GM19328 (cell line): ENCODE measurements at regions not wholly inside any gene's neighbourhood (a gene's known extent, or its start where the extent isn't known, plus 50 kb on each side); places are given as distances from the start of the nearest gene placed in this dataset.

Experiments used
- ATAC-seq: cut with Tn5 transposase; IDR thresholded peaks from one replicate; pipeline ENCODE4 v1.9.1; 2021; ENCODE audit warnings: mild to moderate bottlenecking, moderate library complexity; ENCODE audit not compliant: unreplicated experiment

DNA sequence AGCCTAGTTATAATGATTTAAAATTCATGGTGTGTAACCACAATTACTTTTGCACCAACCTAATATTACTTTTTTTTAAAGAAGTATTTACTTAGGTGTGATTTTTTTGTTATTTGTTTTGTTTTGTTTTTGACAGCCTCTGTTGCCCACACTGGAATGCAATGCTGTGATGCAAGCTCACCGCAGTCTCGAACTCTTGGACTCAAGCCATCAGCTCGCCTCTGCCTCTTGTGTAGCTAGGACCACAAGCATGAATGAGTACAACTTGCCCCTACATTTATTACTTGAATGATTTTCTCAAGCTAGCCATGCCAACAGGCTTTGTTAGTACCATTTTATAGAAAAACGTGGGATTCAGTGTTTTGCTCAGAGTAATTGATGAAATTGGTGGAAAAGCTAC lies 488.8 kb upstream of the CPEB2 start:
- ATAC-seq, result no peak

DNA sequence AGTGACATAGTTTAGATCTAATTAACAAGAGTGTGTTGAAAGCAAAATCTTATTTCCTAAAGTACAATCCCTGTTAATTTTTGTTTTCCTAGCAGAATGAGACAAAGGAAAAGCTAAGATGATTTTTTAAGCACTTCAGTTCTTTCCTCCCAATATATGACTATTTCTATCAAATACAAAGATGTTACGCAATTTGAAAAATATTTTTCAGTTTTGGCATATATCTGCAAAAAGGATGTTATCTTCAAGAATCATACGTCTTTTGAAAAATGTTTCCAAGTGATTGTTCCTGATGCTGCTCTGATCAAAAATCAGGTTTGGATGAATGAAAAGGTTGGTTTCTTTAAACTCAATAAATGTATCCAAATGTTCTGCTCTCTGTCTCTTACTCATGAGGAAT lies 486.7 kb upstream of the CPEB2 start:
- ATAC-seq, result no peak

DNA sequence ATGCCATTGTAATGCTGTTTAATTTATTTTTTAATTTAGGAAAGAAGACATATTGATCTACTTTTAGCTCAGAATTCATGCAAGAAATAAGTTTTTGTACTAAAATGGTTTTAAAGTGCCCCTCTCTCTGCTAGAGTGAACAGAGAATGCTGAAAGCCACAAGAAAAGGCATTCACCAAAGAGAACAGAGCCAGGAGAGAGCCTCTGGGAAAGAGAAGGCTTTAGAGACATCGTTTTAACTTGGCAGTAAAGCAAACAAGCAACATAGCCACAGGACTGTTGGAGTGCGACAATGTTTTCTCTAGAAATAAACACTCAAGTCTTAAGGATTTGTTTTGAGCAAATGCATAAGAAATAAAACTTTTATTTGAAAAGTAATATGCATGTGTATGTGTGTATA lies 484.1 kb upstream of the CPEB2 start:
- no peak for ATAC-seq

DNA sequence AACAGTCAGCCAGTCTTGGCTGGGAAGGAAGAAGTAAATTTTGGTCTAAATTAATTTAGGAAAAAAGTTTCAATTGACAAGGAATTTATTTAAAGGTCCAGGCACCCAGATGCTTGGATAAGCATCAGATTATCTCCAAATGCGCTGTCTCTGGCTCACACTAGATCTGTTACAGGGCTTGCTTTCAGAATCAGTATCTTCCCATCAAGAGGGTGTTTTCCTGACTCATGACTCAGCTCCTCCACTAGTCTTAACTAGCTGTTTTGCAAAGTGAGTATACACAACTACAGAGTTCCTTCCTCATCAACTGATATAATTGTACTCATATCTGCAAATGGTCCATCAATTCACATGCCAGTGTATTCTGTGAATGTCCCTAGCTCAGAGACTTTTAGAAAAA lies 482.1 kb upstream of the CPEB2 start:
- ATAC-seq, result no peak

DNA sequence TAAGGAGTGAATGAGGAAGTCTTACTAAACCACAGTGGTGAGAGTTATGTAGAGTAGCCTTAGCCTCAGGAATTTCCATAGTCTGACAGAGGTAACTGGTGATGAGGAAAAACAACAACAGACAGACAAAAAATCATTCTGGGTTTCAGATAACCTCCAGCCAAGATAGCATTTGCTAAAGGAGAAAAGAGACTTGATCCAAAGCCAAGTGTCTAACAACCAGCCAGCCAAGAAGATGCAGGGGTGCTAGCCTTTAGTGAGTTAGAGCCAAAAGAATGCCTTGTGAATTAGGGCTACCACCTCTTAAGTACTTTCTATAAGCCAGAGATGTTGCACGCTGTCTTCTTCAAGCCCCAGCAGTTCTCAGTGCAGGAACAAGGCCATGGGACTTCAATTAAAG lies 478.0 kb upstream of the CPEB2 start:
- ATAC-seq, result no peak

DNA sequence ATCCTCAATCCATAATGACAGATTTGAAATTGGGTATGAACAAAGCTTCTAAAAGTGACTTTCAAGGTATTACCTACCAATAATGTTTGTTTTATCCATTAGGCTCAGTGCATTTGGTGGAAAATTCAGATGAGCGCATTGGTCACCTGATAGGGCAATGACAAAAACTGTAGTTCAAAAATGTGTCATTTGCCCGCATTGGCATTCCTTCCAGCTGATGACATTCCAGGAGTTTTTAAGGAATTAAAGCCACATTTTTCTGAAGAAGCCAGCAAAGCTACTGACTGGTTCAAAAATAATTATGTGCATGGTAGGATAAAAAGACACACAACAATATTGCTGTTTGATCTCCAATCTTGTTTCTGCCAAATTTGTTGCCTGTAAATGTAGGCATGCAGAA lies 473.4 kb upstream of the CPEB2 start:
- ATAC-seq, result no peak

DNA sequence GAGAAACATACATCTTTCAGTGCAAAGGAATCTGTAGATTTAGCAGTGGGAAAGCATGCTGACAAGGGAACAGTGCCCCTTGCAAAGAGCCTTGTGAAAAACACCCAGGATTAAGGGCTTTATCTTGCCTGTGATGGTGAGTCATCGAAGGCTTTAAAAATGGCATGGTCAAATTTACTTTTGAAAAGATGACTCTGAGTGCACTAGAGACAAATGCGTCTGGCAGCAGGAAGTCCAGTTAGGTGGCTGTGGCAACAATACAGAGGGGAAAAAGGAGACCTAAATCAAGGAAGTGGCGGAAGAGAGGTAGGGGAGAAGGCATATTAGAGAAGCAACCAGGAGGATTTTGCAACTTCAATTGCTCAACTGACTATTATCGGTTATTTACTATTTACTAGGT lies 472.6 kb upstream of the CPEB2 start:
- no peak for ATAC-seq

DNA sequence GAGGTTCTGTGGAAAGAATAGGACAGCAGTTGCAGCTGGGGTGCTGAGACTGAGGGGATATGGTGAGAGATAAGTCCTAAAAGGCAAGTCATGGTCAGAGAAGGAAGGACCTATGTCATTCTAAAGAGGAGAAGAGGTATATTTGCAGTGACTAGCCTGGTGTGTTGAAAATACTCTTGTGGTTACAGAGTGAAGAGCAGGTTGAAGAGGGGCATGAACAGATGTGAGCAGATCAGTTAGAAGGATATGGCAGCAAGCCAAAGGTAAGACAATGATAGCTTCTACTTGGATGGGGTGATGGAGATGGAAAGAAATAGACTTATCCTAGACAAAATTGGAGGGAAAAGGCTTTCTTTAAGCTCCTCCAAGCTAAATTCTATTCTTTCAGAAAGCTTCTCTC lies 469.8 kb upstream of the CPEB2 start:
- no peak for ATAC-seq

DNA sequence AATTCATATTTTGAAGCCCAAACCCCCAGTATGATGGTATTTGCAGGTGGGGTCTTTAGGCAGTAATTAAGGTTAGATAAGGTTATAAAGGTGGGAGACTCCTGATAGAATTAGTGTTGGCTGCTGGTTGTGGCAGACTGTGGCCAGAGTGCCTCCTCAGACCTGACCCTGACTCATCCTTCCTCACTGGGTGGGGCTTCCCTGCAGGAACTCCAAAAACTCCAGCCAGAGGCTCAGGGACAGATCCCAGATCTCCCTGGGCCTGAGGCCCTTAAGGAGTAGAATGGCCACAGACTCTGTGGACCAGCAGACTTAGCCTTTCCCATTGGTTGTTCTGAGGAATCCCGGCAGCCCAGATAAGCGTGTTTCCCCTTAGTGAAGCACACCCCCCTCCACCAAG lies 463.0 kb upstream of the CPEB2 start:
- no peak for ATAC-seq

DNA sequence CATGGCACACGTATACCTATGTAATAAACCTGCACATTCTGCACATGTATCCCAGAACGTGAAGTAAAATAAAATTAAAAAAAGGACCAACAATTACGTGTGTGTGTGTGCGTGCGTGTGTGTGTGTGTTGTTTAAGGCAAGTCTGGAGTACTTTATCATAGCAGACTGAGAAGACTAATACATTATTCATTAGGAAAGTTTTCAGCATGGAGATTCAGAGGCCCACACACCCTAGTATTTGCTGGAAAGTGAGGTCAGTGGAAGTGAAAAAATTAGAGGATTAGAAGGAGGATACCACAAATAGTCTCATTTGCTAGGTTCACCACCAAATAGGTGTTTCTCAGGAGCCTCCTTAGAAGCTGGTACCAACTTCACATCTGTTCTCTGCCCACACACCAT lies 457.1 kb upstream of the CPEB2 start:
- ATAC-seq, result no peak

DNA sequence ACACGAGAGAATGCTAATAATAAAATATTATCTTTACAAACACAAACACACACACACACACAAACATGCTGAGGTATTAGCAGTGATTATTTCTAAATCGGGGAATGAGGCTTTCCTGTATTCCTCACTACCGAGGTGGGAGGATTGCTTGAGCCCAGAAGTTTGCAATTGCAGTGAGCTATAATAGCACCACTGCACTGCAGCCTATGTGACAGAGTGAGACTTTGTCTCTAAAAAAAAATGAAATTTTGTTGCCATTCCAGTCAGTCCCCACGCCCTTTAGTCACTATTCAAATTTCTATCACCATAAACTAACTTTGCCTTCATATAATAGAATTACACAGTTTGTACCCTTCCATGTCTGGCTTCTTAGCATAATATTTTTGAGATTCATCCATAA lies 456.5 kb upstream of the CPEB2 start:
- no peak for ATAC-seq

DNA sequence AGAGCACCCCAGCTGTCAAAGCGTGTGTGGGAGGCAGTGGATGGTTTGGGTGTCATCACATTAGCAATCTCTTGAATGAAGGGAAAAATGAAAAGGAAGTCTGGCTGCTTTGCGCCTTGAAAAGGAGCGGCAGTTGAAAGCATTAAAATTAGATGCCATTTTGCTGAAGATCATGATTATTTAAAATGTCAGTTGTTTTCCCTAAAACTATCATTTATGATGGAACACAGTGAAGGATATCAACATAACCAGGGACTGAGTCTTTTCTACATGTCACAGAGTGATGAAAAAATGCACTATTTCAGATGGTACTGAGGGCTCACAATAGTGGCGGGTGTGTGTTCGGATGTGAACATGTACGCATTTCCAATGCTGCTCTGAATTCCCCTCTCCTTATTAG lies 450.2 kb upstream of the CPEB2 start:
- ATAC-seq, result no peak

DNA sequence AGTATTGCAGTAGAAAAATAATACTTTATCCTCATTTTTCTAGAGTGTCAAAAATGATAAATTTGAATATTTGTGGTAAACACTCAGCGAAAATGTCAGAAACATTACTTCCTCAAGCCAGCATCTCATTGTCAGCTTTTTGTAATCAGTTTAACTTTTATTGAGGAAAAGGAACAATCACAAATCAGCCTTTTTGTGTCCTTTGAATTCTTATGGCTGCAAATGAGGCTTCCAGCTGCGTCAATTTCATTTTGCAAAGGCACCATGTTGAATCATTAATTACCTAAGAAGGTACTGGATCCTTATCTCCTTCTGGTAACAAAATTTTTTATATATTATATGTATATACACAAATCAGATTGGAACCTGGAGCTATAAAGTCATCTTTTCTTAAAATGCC lies 442.6 kb upstream of the CPEB2 start:
- ATAC-seq, result no peak

DNA sequence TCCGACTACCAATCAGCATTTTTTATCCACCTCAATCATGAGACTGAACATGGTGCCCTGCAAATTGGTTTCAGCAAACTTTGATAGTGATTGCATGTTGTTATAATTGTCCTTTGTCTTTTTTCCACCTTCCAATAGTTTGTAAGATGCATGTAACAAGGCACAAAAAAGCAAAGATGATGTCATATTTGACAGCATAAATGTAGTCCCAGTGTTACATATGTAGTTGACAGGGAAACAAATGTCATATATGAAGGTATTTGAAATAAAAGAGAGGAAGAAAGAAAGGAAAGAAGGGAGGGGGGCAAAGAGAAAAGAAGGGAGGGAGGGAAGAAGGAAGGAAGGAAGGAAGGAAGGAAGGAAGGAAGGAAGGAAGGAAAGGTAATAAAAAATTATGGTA lies 441.7 kb upstream of the CPEB2 start:
- ATAC-seq, result no peak

DNA sequence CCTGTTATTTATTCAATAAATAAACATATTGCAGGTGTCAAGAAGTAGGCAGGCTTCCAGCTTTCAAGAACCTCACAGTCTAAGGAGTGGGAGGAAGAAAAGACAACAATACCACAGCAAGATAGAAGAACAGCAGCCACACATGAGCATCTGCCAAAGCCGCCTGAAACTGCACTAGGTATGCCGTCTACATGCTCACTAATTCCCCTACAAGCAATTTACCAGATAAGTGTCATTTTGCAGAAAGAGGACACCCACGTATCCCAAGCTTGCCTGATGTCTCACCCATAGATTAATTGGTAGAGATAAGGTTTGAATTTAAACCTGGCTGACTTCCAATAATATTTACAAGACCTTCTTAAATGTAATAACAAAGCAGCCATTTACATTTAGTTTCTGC lies 439.4 kb upstream of the CPEB2 start:
- ATAC-seq, result no peak

DNA sequence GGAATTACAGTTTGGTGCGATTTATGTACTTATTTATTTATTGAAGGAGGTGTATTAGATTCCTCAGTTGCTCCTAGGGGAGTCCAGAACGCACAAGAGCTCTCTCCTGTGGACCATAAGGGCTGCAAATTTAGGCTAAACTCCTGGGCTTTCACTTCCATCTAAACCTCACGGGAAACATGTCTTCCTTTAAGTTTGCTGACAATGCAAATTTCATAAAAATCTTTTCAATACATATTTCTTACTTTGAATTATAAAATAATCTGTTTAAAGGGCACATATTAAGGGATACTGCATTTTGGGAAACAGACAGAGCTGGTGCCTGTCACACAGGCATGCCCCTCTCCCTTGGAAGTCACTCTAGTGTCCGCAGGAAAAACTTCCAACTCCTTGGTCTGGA lies 438.0 kb upstream of the CPEB2 start:
- no peak for ATAC-seq

DNA sequence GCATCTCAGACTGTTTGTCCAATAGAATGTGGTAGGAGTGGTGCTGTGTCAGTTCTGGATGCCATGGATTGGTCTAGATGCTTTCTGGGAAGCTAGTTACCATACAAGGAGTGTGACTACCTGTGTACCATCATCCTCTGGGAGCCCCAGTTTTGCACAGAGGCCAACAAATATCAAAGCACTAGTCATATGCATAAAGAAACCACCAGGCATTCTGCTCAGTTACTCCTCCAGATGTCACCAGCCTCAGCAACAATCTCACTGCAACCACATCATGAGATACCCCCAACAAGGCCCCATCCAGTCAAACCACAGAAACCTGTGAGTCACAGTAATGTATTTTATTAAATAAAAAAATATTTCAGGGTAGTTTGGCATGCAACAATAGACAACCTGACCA lies 435.8 kb upstream of the CPEB2 start:
- no peak for ATAC-seq

DNA sequence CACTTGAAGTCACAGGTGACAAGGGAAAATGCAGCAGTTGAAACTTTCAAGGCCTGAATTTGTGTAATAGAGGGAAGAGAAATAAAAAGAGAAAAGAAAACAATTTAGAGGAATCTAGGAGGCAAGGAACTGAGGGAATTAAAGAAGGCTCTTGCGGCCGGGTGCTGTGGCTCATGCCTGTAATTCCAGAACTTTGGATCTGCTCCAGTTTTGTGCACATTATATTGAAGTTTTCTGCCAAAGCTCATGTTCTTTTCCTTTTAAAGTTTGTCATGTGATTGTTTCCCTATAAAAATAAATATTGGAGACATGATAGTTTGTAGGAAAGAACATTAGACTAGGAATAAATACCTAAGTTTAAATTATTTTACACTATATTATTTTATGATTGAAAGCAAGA lies 433.9 kb upstream of the CPEB2 start:
- no peak for ATAC-seq

DNA sequence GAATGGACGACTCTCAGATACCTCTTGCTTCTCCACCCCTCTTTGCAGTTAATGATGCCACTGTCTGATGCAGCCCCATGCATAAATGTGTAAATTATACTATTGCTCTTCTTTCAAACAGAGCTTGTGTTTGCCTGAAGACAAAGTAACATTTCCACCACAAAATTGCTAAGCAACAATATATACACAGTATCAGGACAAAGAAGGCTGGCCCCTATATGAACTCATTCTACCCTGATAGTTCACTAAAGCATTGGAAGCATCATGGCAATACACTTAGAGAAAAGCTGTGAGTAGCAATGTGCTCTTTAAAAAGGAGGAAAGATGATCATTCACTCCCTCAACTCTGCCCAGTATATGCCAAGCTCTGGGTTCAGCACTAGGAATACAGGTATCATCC lies 427.0 kb upstream of the CPEB2 start:
- ATAC-seq, result no peak

DNA sequence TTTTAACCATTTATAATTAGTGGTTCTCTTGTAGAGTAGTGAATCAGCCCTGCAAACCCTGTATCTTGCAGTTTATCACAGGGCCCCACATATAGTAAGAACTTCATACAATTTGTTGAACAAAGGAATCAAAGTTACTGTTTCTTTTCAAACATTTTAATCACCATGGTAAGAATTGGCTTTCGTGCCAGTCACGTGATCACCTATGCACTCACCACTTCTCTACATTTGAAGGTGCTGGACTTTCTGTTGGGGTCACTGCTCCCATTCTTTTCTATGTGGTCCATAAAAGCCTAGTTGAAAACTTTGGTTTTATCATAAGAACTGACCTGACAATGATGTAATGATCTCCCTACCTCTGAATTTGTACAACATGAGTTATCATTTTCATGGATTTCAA lies 426.4 kb upstream of the CPEB2 start:
- no peak for ATAC-seq

DNA sequence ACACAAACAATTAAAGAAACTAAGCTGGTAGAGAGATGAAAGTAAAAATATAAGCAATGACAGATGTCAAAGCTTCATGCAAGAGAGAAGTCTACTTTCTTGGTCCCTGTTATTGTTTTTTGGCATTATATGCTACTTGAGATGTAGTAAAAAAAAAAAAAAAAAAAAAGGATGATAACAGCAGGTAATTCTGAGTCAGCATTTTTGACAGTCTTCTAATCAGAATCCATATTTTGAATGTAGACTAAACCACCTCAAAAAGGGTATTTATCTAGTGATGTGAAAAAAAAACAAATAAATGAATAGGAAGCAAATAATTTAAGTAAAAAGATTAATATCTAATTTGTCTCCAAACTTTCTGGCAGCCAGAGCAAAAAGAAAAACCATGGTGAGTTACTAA lies 422.2 kb upstream of the CPEB2 start:
- ATAC-seq, result no peak

DNA sequence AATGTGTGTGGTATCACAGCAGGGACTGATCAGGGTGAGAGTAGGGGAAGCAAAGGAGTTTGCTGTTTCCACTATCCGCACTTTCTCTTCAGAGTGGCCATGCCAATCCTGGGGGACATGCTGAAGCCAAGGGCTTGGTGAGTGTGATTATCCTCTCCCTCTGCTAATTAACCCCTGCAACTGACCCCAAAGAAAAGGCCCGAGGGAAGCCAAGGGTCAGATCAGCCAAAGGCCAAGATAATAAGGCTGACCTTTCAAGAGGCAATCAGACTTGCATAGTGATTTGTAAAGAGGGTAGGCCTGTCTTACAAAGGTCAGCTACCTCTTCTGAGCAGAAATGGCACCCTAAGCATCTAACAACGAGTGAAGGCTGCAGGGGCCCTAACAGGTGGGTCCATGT lies 420.5 kb upstream of the CPEB2 start:
- ATAC-seq, result no peak

DNA sequence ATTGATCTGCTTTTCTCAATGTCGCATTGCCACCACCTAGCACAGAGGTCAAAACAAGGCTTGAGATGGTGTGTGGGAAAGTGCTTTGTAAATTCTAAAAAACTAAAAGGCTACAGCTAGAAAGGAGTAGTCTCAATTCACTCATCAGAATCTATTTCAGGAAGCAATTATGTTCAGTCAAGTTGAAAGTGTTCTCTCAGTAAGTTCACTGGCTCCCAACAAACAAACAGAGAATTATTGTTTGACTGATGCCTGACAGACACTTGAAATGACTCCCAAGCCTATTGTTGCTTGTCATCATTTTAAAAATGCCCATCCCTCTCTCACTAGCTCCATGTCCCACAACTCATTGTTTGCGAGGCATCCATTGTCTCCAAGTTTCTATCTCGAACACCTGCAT lies 419.6 kb upstream of the CPEB2 start:
- ATAC-seq, result no peak

DNA sequence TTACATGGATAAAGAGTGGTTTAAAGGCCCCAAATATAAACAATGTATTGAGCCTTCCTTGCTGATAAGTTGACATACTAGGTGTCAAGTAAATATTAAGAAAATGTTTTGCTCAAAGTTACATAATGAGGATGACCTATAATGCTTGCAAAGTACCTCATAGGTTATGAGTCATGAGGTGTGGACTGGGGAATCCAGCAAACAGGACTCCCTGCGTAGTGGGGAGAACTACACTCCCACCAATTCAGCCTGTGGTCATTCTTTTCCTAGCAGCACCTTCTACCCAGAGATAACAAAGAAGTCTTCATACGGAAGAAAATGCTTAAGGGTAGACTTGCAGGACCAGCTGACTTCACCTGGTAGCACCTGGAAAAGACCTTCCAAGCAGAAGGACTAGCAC lies 418.9 kb upstream of the CPEB2 start:
- ATAC-seq, result no peak
